ENCODE measurements at regions not wholly inside any gene's neighbourhood (a gene's known extent, or its start where the extent isn't known, plus 50 kb on each side); places are given as distances from the start of the nearest gene placed in this dataset.
"Not testable (repeated sequence)": the region's sequence is repeated elsewhere in the genome, so short reads cannot be mapped to it uniquely, and the experiment has no call there.

DNA sequence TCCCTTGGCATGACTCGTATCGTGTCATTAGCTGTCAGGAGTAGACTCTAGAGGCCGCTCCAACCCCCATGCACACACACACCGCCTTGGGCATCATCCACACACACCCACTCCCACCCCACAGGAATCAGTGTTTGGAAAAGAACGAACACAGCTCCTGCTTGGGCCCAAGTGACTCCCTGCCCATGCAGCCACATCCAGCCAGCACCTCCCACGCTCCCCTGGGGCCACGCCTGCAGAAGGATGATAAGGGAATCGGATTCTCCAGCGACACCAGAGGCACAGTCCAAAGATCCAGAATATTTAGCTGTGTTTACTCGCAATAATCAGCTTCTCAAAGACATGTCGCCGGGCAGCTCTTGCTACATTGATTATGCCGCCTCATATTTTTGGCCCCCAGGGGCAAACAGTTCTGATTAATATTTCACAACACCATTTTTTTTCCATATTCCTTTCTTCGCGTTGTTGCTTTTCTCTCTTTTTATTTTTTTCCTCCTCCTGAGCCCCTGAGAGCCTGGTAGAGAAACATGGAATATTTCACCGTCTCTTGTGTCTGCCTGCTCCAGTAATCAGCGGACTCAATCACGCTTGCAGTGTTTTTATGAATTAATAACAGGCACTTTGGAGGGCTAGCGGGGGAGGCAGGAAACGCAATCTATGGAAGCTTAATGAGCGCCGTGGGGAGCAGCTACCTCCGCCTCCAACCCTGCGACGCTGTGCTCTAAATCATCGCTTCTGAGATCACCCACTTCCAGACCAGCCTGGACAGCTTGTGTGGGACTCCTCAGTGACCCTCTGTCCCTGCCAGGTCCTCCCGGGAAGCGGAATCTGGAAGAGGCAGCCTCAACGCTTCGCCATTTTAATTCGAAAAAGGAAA, 221.4 kb downstream of the TLE3 start:
- no peak for DNase-seq

DNA sequence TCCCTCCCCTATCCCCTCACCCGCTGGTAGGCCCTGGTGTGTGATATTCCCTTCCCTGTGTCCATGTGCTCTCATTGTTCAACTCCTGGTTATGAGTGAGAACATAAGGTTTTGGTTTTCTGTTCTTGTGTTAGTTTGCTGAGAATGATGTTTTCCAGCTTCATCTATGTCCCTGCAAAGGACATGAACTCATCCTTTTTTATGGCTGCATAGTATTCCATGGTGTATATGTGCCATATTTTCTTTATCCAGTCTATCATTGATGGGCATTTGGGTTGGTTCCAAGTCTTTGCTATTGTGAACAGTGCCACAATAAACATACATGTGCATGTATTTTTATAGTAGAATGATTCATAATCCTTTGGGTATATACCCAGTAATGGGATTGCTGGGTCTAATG, 217.8 kb downstream of the TLE3 start:
- DNase-seq = not testable (repeated sequence)

- DNase-seq = no peak
Measured at GRCh38 chr15:69880571-69881301, 217.0 kb downstream of the TLE3 start.

GRCh38 chr15:69881302-69881670, 216.4 kb downstream of the TLE3 start:
- DNase-seq = no peak

DNA sequence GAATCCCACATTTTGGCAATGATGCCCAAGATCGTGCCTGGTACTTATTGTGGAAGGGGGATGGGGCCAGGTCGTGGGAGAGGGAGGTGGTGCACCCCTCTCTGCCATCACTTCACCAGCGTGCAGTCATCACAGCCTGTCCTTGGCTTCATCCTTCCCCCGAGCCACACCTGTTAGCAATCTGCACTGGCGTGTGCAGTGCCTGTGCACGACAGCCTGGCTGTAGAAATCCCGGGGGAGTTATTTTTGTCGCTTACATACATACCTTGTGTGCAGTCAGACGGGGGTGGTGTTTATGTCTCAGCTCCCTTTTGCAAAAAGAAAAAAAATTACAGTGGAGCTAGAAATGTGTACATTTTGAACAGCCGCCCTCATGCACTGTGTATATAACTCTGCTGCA, 216.0 kb downstream of the TLE3 start:
- no peak for DNase-seq

DNA sequence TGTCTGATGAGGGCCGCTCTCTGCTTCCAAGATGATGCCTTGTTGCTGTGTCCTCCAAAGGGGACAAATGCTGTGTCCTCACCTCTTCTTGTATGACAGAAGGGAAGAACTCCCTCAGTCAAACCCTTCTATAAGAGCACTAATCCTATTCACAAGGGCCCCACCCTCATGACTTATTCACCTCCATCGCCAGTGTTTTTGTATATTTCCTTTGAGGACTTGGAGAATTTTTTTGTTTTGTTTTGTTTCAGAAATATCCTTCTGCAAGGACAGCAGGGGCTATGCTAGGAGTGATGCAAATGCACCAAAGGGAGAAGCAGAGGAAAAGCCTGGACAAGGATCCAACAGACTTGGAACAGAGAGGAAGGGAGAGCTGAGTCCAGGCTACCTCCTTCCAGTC, 214.4 kb downstream of the TLE3 start:
- DNase-seq = no peak

DNA sequence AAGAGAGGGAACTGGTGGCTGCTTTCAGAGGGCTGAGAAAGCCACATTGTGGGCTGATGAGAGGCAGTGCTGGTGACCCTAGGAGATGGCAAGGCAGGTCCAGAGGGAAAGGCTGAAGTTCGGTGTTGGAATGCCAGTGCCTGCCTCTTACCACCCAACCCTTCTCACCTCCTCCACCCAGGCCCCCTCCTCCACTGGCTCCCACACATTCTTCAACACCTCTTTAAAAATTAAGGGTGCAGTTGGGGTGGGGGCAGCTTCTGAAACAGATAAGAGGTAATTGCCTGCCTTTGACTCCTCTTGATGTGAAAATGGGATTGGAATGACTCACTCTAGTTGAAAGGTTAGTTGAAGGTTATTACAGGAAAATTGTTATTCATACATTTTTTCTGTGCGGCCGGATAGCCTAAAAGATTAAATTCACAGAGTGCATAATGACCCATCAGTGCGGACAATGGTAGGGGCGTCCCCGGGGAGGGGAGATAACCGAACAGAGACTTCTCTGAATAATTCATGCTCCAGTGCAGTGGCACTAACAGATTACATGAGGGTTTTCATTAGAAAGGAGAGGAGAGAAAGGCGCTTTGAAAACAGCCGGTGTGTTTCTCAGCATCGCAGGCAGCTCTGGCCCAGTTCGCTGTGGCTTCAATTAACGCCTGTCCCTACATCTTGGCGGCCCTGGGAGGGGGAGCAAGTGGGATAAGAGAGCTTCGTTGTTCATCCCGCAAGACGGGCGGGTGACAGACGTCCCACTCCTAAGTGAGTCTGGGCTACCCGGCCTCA, 212.4 kb downstream of the TLE3 start:
- DNase-seq = no peak

DNA sequence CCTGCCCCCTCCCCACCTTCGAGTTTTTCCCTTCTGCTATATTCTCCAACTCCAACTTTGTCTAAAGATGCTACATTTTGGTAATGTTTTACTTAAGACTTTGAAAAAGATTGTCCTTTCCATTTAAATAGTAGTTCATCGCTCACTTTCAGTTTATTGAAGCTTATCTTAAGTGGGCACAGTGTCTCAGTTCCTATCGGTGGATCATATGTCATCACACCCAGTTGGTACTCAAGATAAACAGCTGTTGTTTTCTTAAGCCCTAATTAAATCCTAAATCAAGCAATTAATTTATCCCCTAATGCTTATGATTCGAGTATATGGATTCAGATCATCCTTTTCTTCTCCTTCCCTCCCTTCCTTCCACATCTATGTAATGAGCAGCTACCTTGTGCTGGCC, 210.7 kb downstream of the TLE3 start:
- no peak for DNase-seq

- DNase-seq = no peak
Measured at GRCh38 chr15:69887553-69887952, 210.2 kb downstream of the TLE3 start.

DNA sequence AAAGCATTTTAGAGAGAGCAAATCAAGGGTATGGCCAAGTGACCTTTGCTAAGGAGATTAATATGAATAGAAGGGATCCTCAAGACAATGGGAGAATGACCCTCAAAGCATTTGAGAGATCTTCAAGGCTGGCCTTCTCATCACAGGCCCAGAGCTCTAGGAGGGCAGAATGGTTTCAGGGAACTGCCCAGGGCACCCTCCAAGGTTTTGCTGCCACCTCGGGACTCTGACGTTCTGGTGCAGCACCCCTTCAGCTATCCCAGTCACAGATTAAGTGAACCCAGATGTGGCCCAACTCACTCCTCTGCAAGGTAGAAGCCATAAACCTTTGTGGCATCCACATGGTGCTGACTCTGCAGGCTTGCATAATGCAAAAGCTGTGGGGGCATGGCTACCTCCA, 209.3 kb downstream of the TLE3 start:
- DNase-seq = no peak

DNA sequence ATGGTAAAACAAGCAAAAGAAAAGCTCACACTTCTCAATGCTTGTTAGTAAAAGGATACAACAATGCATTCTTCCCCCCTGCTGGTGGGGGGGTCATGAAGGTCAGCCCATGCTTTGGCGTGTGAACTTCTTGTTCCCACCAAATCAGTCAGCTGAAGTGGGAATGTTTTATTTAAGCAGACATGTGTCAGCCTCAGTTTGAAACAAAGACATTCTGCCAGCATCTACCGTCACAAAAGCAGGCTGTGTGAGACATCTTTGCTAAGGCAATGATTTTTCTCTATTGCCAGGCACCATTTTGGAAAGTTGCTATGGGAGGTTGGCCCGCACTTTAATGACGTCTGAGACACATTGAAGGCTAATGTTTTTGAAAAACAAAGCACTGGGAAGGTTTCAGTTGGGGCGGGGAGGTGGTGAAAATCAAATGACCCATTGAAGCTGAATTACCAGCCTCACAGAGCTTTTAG, 206.6 kb downstream of the TLE3 start:
- no peak for DNase-seq

- DNase-seq = no peak
Measured at GRCh38 chr15:69891606-69892005, 206.1 kb downstream of the TLE3 start.

DNA sequence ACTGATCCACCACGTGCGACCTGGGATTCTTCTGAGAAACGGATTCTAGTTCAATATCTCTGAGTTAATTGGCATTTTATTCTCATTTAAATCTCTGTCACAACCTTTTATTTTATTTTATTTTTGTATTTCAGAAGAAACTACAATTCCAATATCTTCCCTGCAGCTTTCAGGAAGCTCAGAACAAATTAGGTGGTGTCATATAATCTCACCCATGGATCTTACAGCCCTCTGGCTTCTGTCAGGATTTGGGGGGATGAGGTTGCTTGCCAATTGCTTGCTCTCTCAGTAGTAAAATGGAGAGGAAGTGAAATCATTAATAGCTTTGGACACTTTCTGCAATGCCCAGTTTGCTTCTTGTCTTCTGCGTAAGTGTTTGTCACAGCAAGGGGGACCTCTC, 205.4 kb downstream of the TLE3 start:
- no peak for DNase-seq

DNA sequence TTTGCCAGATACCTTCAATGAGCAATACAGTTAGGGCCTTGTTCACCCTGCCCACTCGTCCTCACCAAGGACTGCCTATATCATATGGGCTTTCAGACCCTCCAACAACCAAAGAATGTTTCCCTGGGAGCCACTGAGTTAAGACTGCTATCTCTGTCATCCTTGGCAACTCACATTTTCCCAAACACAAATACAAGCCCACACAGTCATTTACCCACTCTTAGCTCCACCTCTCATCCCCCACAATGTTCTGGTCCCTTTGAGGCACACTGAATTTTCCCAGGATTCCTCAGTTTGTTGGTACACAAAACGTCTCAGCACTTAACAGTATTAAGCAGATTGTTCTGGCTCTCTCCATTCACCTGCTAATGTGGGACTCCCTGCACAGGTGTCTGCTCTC, 204.6 kb downstream of the TLE3 start:
- DNase-seq = no peak

- peak; percentile 13 for DNase-seq
Measured at GRCh38 chr15:69893863-69894262, 203.9 kb downstream of the TLE3 start.

DNA sequence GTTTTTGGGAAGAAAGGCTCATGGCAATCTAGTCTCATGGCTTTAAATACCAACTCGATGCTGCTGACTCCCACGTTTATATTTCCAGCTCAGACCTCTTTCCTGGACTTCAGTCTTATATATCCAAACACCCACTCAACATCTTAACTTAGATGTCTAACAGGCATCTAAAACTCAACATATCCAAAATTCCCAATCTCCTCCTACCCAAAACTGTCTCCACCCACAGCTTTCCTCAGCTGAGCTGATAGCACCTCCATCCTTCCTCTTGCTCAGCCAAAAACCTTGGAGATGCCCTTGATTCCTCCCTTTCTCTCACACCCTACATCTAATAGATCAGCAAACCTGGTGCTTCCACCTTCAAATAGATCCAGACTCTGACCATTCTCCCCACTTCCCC, 202.5 kb downstream of the TLE3 start:
- DNase-seq = no peak

DNA sequence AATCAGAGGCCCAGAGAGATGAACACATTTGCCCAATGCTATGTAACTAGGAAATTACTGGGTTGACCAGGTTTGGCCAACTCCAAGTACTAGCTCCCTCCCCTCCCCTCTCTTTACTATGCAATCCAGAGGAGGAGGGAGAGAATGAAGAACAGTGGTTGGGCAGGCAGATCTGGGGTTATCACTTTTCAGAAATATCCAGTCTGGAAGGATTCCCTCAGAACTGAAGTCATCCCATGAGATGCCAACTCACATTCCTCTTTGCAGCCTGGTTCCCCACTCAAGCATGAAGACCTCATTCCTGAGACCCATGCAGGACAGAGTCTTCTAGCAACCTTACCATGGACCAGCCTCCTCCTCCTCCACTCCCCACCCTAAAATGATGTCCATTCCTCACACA, 201.1 kb downstream of the TLE3 start:
- DNase-seq = no peak

DNA sequence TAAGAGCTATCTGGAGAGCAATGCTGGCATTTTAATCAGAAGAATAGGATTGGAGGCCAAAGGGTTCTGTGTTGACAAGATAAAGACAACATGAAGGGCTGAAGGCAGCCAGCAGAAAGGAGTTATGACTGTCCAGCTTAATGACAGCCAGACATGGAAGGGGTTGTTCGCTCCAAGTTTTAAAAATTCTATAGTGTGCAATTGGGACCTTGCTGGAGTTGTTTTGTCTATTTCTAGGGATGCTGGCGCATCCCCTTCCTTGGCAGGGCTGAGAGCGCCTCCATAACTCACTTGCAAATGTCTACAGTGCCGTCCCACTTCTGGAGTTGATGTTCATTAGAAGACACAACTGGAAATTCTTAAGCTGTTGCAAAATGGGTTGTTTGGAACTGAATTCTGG, 200.7 kb downstream of the TLE3 start:
- no peak for DNase-seq

DNA sequence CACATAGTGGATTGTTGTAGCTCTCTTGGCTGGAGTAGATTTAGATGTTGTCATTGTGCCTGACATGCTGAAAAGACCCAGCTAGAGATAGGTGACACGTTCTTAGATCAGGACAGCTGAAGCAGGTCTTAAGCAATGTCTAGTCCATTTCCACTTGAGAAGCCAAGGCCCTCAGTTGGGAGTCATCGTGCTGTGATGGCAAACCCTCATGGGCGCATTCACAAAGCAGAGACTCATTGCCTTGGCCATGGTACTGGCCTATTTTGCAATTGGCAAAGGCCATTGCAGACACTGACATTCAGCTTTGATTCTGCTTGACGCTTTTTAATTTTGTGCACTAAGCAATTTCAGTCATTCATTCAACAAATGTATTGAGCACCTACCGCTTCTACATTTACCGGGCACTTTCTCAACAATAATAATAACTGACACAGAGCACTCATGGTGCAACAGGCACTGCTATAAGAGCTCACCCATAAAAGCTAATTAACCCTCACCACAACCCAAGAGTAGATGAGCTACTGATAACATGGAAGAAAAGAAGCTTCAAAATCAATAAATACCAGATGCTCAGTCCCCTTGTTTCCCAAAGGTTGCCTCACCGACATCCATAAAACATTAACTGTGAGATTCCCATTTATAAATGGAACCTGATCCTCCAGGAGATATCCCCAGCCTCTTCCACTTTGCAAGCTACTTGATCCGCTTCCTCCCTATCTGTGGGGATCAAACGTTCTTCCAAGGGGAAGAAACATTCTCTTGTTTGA, 200.1 kb downstream of the TLE3 start:
- DNase-seq = no peak

GRCh38 chr15:69898243-69898642, 199.5 kb downstream of the TLE3 start:
- no peak for DNase-seq

GRCh38 chr15:69902414-69903062, 195.2 kb downstream of the TLE3 start:
- DNase-seq = no peak

Measured in HCEC 1CT (cell line).